ENCODE measurements at regions not wholly inside any gene's neighbourhood (a gene's known extent, or its start where the extent isn't known, plus 50 kb on each side); places are given as distances from the start of the nearest gene placed in this dataset.

GRCh38 chr5:96173366-96173765 lies 211.7 kb upstream of the ELL2 start:
- TF ChIP-seq CTCF (conservative IDR thresholded peaks at IDR 0.05 in 1 of 2, IDR thresholded peaks at IDR 0.05 in 1 of 2; ENCODE audit: extremely low read depth in 1 of 2, insufficient read depth in 1 of 2, low read depth in 1 of 2, low read length in 2 of 2) (no peak), EZH2 (IDR thresholded peaks at IDR 0.05; ENCODE audit: borderline replicate concordance, low read length) (no peak)

Measured in mammary epithelial cell (primary cell).